ENCODE measurements at regions not wholly inside any gene's neighbourhood (a gene's known extent, or its start where the extent isn't known, plus 50 kb on each side); places are given as distances from the start of the nearest gene placed in this dataset.

- TF ChIP-seq SMARCA5 (IDR thresholded peaks at IDR 0.05) (no peak), RELA (IDR thresholded peaks at IDR 0.05; ENCODE audit: borderline replicate concordance, partially characterized antibody) (no peak), ZNF384 (IDR thresholded peaks at IDR 0.05; ENCODE audit: borderline replicate concordance, low read depth, low read length) (no peak), YBX1 (IDR thresholded peaks at IDR 0.05) (no peak), SMAD1 (IDR thresholded peaks at IDR 0.05; ENCODE audit: low read depth, partially characterized antibody) (no peak), TCF3 (IDR thresholded peaks at IDR 0.05; ENCODE audit: borderline replicate concordance, insufficient read depth, low read depth, low read length) (no peak), NR2F1 (conservative IDR thresholded peaks at IDR 0.05) (no peak), SRF (IDR thresholded peaks at IDR 0.05; ENCODE audit: low read depth in 2 of 2, low read length in 2 of 2) (no peak)
These were observed 284.5 kb upstream of the DCBLD2 start (continued) for GRCh38 chr3:99186016-99186415.

- no TSS peak for BruUV-seq (replicated peaks)
- Histone ChIP-seq H3K4me1 (ENCODE audit: control insufficient read depth, insufficient read depth, low read length) (no peaks in the 10 kb centered on the region), H3K9ac (ENCODE audit: control insufficient read depth, insufficient read depth, low read length) (no peak overlapping the region), H3K36me3 (ENCODE audit: control insufficient read depth in 2 of 2, insufficient read depth in 2 of 2, low read length in 1 of 2) (no peaks in the 10 kb centered on the region), H3K27me3 (replicated peaks in 1 of 2; ENCODE audit: control insufficient read depth in 2 of 2, insufficient read depth in 2 of 2, low read length in 1 of 2) (no peaks in the 10 kb centered on the region), H3K27ac (ENCODE audit: control insufficient read depth, insufficient read depth) (no peak overlapping the region), H2AFZ (ENCODE audit: control insufficient read depth, low read depth, low read length) (no peak overlapping the region), H3K4me2 (ENCODE audit: control insufficient read depth, insufficient read depth) (no peak overlapping the region), H4K20me1 (ENCODE audit: control insufficient read depth, insufficient read depth) (no peaks in the 10 kb centered on the region), H3K79me2 (ENCODE audit: control insufficient read depth, insufficient read depth, low read length) (no peaks in the 10 kb centered on the region), H3K9me3 (replicated peaks; ENCODE audit: control insufficient read depth, insufficient read depth, low read length) (no peaks in the 10 kb centered on the region), H3K4me3 (no peak overlapping the region)
- intact Hi-C loops (cut with micrococcal nuclease; ENCODE audit: unreplicated experiment), result loop anchor here (10.0 kb wide), 2 partner anchors 182 to 358 kb away; no protein-coding TSS in a partner anchor
- FAIRE-seq (no peak), ATAC-seq (no peak), DNase-seq (ENCODE audit: low read depth, low spot score) (no peak)
- POLR2A ChIA-PET, result no interaction called here
- TF ChIP-seq BCLAF1 (IDR thresholded peaks at IDR 0.05) (no peak), CBX5 (IDR thresholded peaks at IDR 0.05; ENCODE audit: low read depth) (no peak), MTA3 (IDR thresholded peaks at IDR 0.05; ENCODE audit: borderline replicate concordance, low read length) (no peak), SREBF2 (IDR thresholded peaks at IDR 0.05; ENCODE audit: low read length) (no peak), CHD4 (IDR thresholded peaks at IDR 0.05) (no peak), YY1 (IDR thresholded peaks at IDR 0.05; ENCODE audit: low read depth, low read length) (no peak), ATF3 (IDR thresholded peaks at IDR 0.05; ENCODE audit: borderline replicate concordance, extremely low read depth, low read depth, low read length) (no peak)
- in situ Hi-C loops (cut with MboI), result loop anchor here (10.0 kb wide), 1 partner anchor 582 kb away; the partner anchor contains the start of gene CPOX
- WGBS (ENCODE audit: insufficient coverage, insufficient replicate concordance, low lambda C conversion rate, missing lambda C conversion rate), result 15% methylated on average over 4 of the region's 4 CpGs
- RAD21 ChIA-PET (ENCODE audit: unreplicated experiment), result no interaction called here
- CTCF ChIA-PET, result interaction anchor here (0.6 to 1.8 kb wide), 2 partner anchors 24 to 359 kb away, joined by 3 to 5 read pairs; no protein-coding TSS in a partner anchor
- SMC1A ChIA-PET (ENCODE audit: uncharacterized antibody, unreplicated experiment), result interaction anchor here (0.6 to 0.8 kb wide), 3 partner anchors 10 to 456 kb away, joined by 3 read pairs; no protein-coding TSS in a partner anchor
These were observed 274.9 kb upstream of the DCBLD2 start for GRCh38 chr3:99176169-99176964.
